HG02840 (cell line): ENCODE measurements at regions not wholly inside any gene's neighbourhood (a gene's known extent, or its start where the extent isn't known, plus 50 kb on each side); places are given as distances from the start of the nearest gene placed in this dataset.
"Not testable (repeated sequence)": the region's sequence is repeated elsewhere in the genome, so short reads cannot be mapped to it uniquely, and the experiment has no call there.

ENCODE experiments used
- ATAC-seq: cut with Tn5 transposase; IDR thresholded peaks from one replicate; pipeline ENCODE4 v1.9.1; 2021; ENCODE audit warnings: mild to moderate bottlenecking, moderate library complexity, moderate number of reproducible peaks; ENCODE audit not compliant: unreplicated experiment, low FRiP score

GRCh38 chr5:106523852-106524251, 1146.9 kb downstream of the EFNA5 start:
- no peak for ATAC-seq

- ATAC-seq, result no peak
These were observed 1148.4 kb downstream of the EFNA5 start for GRCh38 chr5:106522296-106522695.

- no peak for ATAC-seq
These were observed 1149.0 kb downstream of the EFNA5 start for GRCh38 chr5:106521701-106522100.

DNA sequence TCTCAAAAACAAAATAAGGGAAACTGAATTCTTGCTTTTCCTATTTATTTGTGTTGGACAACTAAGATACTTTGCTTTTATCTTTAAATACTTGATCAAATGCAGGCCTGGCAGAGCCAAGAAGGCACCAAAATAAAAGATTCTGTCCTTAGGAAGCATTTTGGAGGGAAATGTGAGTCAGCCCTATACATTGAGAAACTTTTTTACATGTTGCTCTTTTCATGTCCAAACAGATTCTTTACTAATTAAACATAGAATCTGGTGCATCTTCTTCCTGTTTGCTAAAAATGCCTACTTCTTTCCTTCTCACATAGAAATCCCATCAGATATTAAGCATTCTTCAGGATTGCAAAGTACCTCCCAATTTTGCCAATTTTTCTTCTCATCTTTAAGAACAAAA, 1160.4 kb downstream of the EFNA5 start:
- no peak for ATAC-seq

DNA sequence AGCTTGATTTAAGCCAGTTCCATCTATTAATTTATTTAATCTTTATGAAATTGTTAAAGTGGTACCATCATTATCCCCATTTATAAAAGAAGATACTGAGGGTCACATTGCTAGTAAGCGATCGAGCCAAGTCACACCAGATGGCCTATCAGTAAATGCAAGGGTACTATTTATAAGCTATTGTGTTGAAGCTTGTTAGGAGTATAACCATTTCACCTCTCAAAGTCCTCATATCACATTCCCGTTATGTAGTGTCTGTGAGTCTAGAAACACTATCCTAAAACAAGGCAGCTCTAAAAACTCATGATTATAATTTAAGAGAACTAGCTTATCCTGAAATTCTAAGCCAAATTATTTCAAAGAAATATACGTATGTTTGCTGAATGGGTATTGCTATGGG, 1161.8 kb downstream of the EFNA5 start:
- no peak for ATAC-seq

- no peak for ATAC-seq
These were observed 1176.8 kb downstream of the EFNA5 start for GRCh38 chr5:106493910-106494309.

DNA sequence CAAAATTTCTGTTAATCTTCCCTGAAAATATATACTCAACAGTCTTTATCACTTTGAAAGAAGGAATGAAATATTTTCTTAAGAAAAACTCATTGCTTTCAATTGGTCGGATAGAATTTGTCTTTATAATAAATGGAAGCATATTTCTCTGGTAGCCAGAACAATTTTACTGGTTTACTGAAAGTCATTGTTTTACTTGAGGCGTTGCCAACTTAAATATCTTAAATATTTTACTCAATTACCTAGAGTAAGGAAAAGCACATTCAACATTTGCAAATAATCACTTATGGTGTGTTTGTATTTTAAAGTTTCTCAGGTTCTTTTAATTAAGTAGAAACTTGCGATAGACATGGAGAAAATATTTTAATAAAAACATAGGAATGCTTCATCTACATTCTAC, 1181.7 kb downstream of the EFNA5 start:
- no peak for ATAC-seq

GRCh38 chr5:106488407-106488806, 1182.3 kb downstream of the EFNA5 start:
- ATAC-seq, result no peak

- no peak for ATAC-seq
These were observed 1189.4 kb downstream of the EFNA5 start for GRCh38 chr5:106481374-106481773.

GRCh38 chr5:106476630-106477029, 1194.1 kb downstream of the EFNA5 start:
- ATAC-seq, result no peak

DNA sequence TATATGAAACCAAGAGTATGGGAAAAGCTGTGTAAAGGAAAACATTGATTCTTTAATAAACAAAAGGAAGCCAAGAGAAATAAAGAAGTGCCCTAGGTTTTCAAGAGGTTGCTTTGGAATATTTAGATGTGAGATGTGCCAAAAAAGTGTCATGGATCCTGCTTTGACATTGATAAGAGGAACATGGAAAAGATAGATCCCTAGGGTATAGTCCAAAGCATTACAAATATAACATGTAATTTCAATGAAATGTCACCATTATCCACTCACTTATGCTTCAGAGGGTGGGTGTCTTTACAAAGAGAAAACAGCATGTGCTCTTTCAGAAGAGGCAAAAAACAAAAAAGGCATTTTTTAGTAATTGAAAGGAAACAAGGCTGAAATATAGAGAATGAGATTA, 1196.7 kb downstream of the EFNA5 start:
- ATAC-seq, result no peak

DNA sequence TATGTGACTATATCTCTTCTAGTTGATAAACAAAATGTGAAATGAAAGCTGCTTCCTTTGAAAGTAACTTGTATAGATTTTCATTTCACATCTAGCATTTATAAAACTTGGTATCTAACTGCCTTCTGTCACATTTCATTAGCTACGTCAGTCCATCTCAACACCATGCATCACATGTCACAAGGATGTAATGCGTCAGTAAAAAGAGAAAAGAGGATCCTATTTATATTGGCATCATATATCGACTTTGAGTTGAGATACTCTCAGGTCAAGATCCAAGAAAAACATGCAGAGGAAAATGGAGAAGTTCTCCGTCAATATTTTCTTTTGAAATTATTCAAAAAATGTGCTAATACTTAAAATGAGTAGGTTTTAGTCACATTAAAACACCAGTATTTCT, 1211.2 kb downstream of the EFNA5 start:
- ATAC-seq, result no peak

DNA sequence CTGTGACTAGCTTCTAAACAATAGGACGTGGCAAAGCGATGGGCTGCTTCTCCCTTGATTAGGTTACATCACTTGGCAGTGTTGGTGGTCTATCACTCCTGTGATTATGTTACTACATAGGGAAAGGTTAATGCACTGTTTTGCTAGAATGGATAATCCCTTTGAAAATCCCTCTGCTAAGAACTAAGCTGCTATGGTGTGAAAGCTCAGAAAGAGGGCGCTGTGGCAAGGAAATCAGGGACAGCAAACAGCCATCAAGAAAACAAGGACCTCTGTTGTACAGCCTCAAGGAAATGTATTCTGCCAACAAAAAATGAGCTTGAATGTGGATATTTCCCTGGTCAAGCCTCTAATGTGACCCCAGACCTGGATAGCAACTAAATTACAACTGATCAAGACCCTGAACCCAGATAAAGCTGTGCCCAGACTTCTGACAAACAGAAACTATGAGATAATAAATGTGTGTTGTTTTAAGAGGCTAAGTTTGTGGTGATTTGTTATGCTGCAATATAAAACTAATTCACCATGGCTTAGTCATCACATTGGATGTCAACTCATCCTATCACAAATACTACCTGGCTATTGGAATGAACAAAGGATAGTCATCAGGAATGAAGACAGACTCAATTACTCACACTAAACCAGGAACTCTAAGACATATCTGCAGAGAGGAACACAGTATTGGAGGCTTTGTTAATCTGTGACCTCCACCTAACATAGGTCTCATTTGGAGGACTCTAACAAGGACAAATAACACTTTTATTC, 1215.9 kb downstream of the EFNA5 start:
- ATAC-seq, result no peak

- ATAC-seq, result no peak
These were observed 1216.7 kb downstream of the EFNA5 start for GRCh38 chr5:106454050-106454449.

- ATAC-seq, result no peak
These were observed 1218.7 kb downstream of the EFNA5 start for GRCh38 chr5:106451998-106452397.

DNA sequence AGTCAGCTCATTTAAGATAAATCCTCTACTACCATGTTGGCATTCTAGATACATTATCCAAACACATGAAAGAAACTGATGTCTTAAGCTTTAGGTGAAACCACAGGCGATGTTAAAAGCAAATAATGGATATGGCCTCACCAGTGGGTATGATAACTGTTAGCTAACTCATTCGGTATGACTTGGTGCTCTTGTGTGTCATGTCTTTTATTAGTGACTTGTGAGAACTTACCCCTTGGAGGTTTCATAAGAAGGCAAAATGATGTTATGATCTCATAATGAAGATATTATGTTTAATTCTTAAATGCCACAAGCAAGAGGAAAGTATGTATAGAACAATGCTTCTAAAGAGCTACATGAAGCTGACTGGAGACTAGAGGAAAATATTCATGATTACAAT, 1227.0 kb downstream of the EFNA5 start:
- no peak for ATAC-seq

- ATAC-seq, result no peak
These were observed 1235.6 kb downstream of the EFNA5 start for GRCh38 chr5:106435185-106435584.

DNA sequence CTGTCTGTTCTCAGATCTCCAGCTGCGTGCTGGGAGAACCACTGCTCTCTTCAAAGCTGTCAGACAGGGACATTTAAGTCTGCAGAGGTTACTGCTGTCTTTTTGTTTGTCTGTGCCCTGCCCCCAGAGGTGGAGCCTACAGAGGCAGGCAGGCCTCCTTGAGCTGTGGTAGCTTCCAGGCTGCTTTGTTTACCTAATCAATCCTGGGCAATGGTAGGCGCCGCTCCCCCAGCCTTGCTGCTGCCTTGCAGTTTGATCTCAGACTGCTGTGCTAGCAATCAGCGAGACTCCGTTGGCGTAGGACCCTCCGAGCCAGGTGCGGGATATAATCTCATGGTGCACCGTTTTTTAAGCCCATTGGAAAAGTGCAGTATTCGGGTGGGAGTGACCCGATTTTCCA, 1240.0 kb downstream of the EFNA5 start:
- ATAC-seq, result not testable (repeated sequence)

- no peak for ATAC-seq
These were observed 1247.4 kb downstream of the EFNA5 start for GRCh38 chr5:106423109-106423897.

DNA sequence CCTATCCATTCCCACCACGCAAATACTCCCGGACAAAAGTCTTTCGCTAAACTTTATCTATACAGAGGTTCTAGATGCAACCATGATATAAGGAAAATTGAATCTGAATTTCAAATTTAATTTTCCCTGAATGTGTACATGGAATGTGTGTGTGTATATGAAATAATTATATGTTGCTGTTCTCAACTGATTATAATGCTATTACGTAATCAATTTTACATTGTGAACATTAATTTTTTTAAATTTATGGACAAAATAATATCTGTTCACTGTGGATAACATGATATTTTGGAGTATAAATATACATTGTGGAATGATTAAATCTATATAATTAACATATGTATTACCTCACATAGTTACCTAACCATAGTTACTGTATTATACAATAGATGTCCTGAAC, 1250.6 kb downstream of the EFNA5 start:
- no peak for ATAC-seq

GRCh38 chr5:106418196-106418595, 1252.5 kb downstream of the EFNA5 start:
- ATAC-seq, result no peak

DNA sequence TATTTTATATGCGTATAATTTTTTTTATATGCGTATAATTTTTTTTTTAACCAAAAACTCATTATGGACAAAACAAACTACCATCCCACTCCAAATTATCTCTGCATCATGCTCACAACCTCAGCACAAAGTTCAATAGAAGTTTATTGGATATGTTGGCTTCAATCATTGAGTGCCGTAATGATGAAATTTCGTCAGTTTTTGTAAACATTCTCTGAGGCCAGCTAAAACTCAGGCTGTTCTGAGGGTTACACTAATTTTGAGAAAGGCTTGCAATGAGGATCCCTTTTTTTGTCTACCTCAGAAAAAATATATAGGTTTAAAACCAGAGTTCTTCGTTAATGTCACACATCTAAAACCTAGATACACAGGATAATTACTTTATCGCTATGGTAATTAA, 1253.2 kb downstream of the EFNA5 start:
- no peak for ATAC-seq
